WTC11 (cell line): ENCODE measurements at regions not wholly inside any gene's neighbourhood (a gene's known extent, or its start where the extent isn't known, plus 50 kb on each side); places are given as distances from the start of the nearest gene placed in this dataset.
A peak's percentile ranks its signal among the peaks of the same experiment; 100 is the strongest.

Experiments
- ATAC-seq: fragments of 200-7000 bp; cut with Tn5 transposase; 2 replicates; pipeline ENCODE4 v1.10.0; 2021; ENCODE audit warnings: mild to moderate bottlenecking, moderate library complexity
- CTCF ChIA-PET: fragments of 300-600 bp; sonication (Branson Sonifier 250); formaldehyde crosslinking; loops from one replicate; lab custom pipeline; 2021; ENCODE audit warnings: antibody characterized with exemption; lab: Charles Lee
- POLR2A ChIA-PET: fragments of 350-600 bp; sonication (Branson Sonifier 250); formaldehyde crosslinking; loops from one replicate; lab custom pipeline; 2021; ENCODE audit warnings: antibody characterized with exemption; lab: Charles Lee
- DNase-seq: peaks from one replicate; pipeline ENCODE4 v3.0.0; 2021; ENCODE audit warnings: low spot score
- H3K27ac Mint-ChIP-seq: 2 replicates; pipeline ENCODE4 v1.8.0; 2021; ENCODE audit warnings: mixed read lengths
- H3K27me3 Mint-ChIP-seq: 2 replicates; pipeline ENCODE4 v1.8.0; 2021; ENCODE audit warnings: low read depth, mild to moderate bottlenecking, moderate library complexity, mixed read lengths
- H3K36me3 Mint-ChIP-seq: 2 replicates; pipeline ENCODE4 v1.8.0; 2021; ENCODE audit warnings: mixed read lengths
- H3K4me1 Mint-ChIP-seq: 2 replicates; pipeline ENCODE4 v1.8.0; 2022; ENCODE audit warnings: mixed read lengths
- H3K4me3 Mint-ChIP-seq: 2 replicates; pipeline ENCODE4 v1.8.0; 2021; ENCODE audit warnings: mild to moderate bottlenecking, moderate library complexity, mixed read lengths
- H3K9me3 Mint-ChIP-seq: 2 replicates; pipeline ENCODE4 v1.8.0; 2021; ENCODE audit warnings: mixed read lengths
- ARID4B ChIP-seq: sonication (generic); formaldehyde crosslinking; IDR thresholded peaks from 2 replicates; pipeline ENCODE4 v1.8.0; 2023; ENCODE audit warnings: missing genetic modification reagents, mild to moderate bottlenecking, borderline replicate concordance
- ATF6 ChIP-seq: sonication (generic); formaldehyde crosslinking; IDR thresholded peaks from 2 replicates; pipeline ENCODE4 v1.8.1; 2023; ENCODE audit warnings: mild to moderate bottlenecking, missing genetic modification reagents
- CREM ChIP-seq: sonication (generic); formaldehyde crosslinking; IDR thresholded peaks from 2 replicates; pipeline ENCODE4 v1.8.1; 2022; ENCODE audit warnings: mild to moderate bottlenecking, missing genetic modification reagents, moderate library complexity
- E2F5 ChIP-seq: sonication (generic); formaldehyde crosslinking; IDR thresholded peaks from 2 replicates; pipeline ENCODE4 v1.8.1; 2022; ENCODE audit warnings: mild to moderate bottlenecking, moderate library complexity, missing genetic modification reagents
- ESRRA ChIP-seq: sonication (generic); formaldehyde crosslinking; IDR thresholded peaks from 2 replicates; pipeline ENCODE4 v1.8.1; 2022; ENCODE audit warnings: mild to moderate bottlenecking, missing genetic modification reagents, borderline replicate concordance
- FOXP1 ChIP-seq: sonication (generic); formaldehyde crosslinking; IDR thresholded peaks from 2 replicates; pipeline ENCODE4 v1.8.0; 2022; ENCODE audit warnings: missing genetic modification reagents, mild to moderate bottlenecking, moderate library complexity, borderline replicate concordance
- MLX ChIP-seq: sonication (generic); formaldehyde crosslinking; IDR thresholded peaks from 2 replicates; pipeline ENCODE4 v1.8.1; 2023; ENCODE audit warnings: mild to moderate bottlenecking, missing genetic modification reagents, moderate library complexity
- MXD4 ChIP-seq: fragments of 250-450 bp; sonication (Bioruptor Pico); IDR thresholded peaks from 2 replicates; pipeline ENCODE4 v1.8.0; 2021; ENCODE audit warnings: mild to moderate bottlenecking, moderate library complexity, borderline replicate concordance
- NR1H2 ChIP-seq: sonication (generic); formaldehyde crosslinking; IDR thresholded peaks from 2 replicates; pipeline ENCODE4 v1.9.0; 2021; ENCODE audit warnings: mild to moderate bottlenecking, moderate library complexity, missing genetic modification reagents
- NR2C2 ChIP-seq: sonication (generic); formaldehyde crosslinking; IDR thresholded peaks from 2 replicates; pipeline ENCODE4 v1.8.0; 2022; ENCODE audit warnings: mild to moderate bottlenecking, missing genetic modification reagents
- TCF7 ChIP-seq: sonication (generic); formaldehyde crosslinking; IDR thresholded peaks from 2 replicates; pipeline ENCODE4 v1.8.0; 2022; ENCODE audit warnings: mild to moderate bottlenecking, low read depth, missing genetic modification reagents, moderate library complexity
- TEAD4 ChIP-seq: sonication (generic); formaldehyde crosslinking; IDR thresholded peaks from 2 replicates; pipeline ENCODE4 v1.8.0; 2022; ENCODE audit warnings: mild to moderate bottlenecking, missing genetic modification reagents
- TP53 ChIP-seq: sonication (generic); formaldehyde crosslinking; IDR thresholded peaks from 2 replicates; pipeline ENCODE4 v1.8.1; 2023; ENCODE audit warnings: mild to moderate bottlenecking, missing genetic modification reagents
- USF2 ChIP-seq: sonication (generic); formaldehyde crosslinking; IDR thresholded peaks from 2 replicates; pipeline ENCODE4 v1.8.1; 2023; ENCODE audit warnings: mild to moderate bottlenecking, missing genetic modification reagents, moderate library complexity
- ZNF416 ChIP-seq: fragments of 250-450 bp; sonication (Bioruptor Pico); IDR thresholded peaks from 2 replicates; pipeline ENCODE4 v1.9.0; 2021; ENCODE audit warnings: mild to moderate bottlenecking, inconsistent platforms
- ZNF425 ChIP-seq: fragments of 250-450 bp; sonication (Bioruptor Pico); conservative IDR thresholded peaks from 2 replicates; pipeline ENCODE4 v1.9.0; 2021; ENCODE audit warnings: mild to moderate bottlenecking
- ZNF671 ChIP-seq: fragments of 250-450 bp; sonication (Bioruptor Pico); IDR thresholded peaks from 2 replicates; pipeline ENCODE4 v1.8.0; 2021; ENCODE audit warnings: mild to moderate bottlenecking
- TF ChIP-seq, protein P1 (sequence below): sonication (generic); formaldehyde crosslinking; IDR thresholded peaks from 2 replicates; pipeline ENCODE4 v1.8.1; 2022; ENCODE audit warnings: low read depth, missing genetic modification reagents, borderline replicate concordance
- TF ChIP-seq, protein P2 (sequence below): fragments of 250-450 bp; sonication (Bioruptor Pico); IDR thresholded peaks from 2 replicates; pipeline ENCODE4 v1.9.0; 2021; ENCODE audit warnings: mild to moderate bottlenecking
- TF ChIP-seq, protein P3 (sequence below): fragments of 250-450 bp; sonication (Bioruptor Pico); IDR thresholded peaks from 2 replicates; pipeline ENCODE4 v1.9.0; 2021; ENCODE audit warnings: mild to moderate bottlenecking, borderline replicate concordance

DNA sequence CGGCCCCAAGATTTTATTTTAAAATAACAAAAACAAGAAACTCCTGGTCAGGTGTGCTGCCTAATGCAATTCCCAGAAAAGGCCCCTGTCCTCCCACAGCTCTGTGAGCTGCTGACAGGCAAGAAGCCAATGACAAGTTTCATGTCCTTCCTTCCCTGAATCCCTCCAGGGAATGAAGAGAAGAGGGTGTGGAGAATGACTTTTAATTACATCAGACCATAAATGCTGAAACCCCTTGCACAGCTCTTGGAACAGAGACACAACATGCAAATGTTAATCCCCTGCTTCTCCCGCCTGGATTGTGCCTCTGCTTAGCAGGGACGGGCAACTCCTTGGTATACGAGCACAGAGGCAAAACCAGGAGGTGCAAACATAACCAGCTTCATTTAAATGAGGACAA is 228.1 kb upstream of the CAMK1G start:
- POLR2A ChIA-PET: no interaction called here
- ATAC-seq: no peak

More for the DNA sequence above, 228.1 kb upstream of the CAMK1G start:
- Mint-ChIP-seq H3K27me3 (no peaks in the 10 kb centered on the region), H3K4me1 (peaks cover 57% of the 10 kb centered on the region), H3K4me3 (no peak overlapping the region), H3K27ac (peak overlapping the region; percentile 73), H3K36me3 (no peaks in the 10 kb centered on the region), H3K9me3 (0 out of 2 replicates have a peak, but pooled peaks cover 4% of the 10 kb centered on the region)
- DNase-seq: no peak
- CTCF ChIA-PET: interaction anchor here (0.8 to 2.8 kb wide), 22 partner anchors 16 to 221 kb away, joined by 3 to 34 read pairs (median 6); no protein-coding TSS in a partner anchor
- TF ChIP-seq, protein P1, sequence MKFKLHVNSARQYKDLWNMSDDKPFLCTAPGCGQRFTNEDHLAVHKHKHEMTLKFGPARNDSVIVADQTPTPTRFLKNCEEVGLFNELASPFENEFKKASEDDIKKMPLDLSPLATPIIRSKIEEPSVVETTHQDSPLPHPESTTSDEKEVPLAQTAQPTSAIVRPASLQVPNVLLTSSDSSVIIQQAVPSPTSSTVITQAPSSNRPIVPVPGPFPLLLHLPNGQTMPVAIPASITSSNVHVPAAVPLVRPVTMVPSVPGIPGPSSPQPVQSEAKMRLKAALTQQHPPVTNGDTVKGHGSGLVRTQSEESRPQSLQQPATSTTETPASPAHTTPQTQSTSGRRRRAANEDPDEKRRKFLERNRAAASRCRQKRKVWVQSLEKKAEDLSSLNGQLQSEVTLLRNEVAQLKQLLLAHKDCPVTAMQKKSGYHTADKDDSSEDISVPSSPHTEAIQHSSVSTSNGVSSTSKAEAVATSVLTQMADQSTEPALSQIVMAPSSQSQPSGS (CRISPR knock-in tag): no peak
- TF ChIP-seq ZNF671 (CRISPR knock-in tag) (no peak), USF2 (CRISPR knock-in tag) (no peak), NR2C2 (no peak), NR1H2 (CRISPR knock-in tag) (no peak), ZNF425 (no peak), ATF6 (no peak), ZNF416 (CRISPR knock-in tag) (no peak), CREM (no peak), E2F5 (no peak), TCF7 (no peak), FOXP1 (CRISPR knock-in tag) (no peak), TP53 (CRISPR knock-in tag) (no peak), ESRRA (no peak), MLX (no peak), TEAD4 (CRISPR knock-in tag) (no peak), ARID4B (CRISPR knock-in tag) (no peak), MXD4 (CRISPR knock-in tag) (no peak)
- TF ChIP-seq, protein P2, sequence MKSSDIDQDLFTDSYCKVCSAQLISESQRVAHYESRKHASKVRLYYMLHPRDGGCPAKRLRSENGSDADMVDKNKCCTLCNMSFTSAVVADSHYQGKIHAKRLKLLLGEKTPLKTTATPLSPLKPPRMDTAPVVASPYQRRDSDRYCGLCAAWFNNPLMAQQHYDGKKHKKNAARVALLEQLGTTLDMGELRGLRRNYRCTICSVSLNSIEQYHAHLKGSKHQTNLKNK (CRISPR knock-in tag): no peak
- TF ChIP-seq, protein P3, sequence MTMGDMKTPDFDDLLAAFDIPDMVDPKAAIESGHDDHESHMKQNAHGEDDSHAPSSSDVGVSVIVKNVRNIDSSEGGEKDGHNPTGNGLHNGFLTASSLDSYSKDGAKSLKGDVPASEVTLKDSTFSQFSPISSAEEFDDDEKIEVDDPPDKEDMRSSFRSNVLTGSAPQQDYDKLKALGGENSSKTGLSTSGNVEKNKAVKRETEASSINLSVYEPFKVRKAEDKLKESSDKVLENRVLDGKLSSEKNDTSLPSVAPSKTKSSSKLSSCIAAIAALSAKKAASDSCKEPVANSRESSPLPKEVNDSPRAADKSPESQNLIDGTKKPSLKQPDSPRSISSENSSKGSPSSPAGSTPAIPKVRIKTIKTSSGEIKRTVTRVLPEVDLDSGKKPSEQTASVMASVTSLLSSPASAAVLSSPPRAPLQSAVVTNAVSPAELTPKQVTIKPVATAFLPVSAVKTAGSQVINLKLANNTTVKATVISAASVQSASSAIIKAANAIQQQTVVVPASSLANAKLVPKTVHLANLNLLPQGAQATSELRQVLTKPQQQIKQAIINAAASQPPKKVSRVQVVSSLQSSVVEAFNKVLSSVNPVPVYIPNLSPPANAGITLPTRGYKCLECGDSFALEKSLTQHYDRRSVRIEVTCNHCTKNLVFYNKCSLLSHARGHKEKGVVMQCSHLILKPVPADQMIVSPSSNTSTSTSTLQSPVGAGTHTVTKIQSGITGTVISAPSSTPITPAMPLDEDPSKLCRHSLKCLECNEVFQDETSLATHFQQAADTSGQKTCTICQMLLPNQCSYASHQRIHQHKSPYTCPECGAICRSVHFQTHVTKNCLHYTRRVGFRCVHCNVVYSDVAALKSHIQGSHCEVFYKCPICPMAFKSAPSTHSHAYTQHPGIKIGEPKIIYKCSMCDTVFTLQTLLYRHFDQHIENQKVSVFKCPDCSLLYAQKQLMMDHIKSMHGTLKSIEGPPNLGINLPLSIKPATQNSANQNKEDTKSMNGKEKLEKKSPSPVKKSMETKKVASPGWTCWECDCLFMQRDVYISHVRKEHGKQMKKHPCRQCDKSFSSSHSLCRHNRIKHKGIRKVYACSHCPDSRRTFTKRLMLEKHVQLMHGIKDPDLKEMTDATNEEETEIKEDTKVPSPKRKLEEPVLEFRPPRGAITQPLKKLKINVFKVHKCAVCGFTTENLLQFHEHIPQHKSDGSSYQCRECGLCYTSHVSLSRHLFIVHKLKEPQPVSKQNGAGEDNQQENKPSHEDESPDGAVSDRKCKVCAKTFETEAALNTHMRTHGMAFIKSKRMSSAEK (CRISPR knock-in tag): no peak
